PC-9 (cell line): ENCODE measurements at regions not wholly inside any gene's neighbourhood (a gene's known extent, or its start where the extent isn't known, plus 50 kb on each side); places are given as distances from the start of the nearest gene placed in this dataset.

Source experiments
- BruUV-seq: library from RNA; stranded (reverse); fragments of 400-500 nt; replicated peaks from 2 replicates; lab custom pipeline; 2021; lab: Mats Ljungman, UMichigan
- CTCF ChIA-PET: fragments of 300-600 bp; sonication (Branson Sonifier 250); formaldehyde crosslinking; loops from one replicate; lab custom pipeline; 2022; ENCODE audit warnings: antibody characterized with exemption; lab: Charles Lee
- POLR2A ChIA-PET: fragments of 300-600 bp; sonication (Branson Sonifier 250); formaldehyde crosslinking; loops from one replicate; lab custom pipeline; 2022; ENCODE audit warnings: antibody characterized with exemption; ENCODE audit not compliant: unreplicated experiment; lab: Charles Lee
- DNase-seq, 2 experiments: peaks; one replicate each; pipeline versions ENCODE4 v3.0.0 to v3.0.0-alpha.2; 2015 to 2022; ENCODE audit warnings: mixed read lengths in 1 of 2
- H2AFZ ChIP-seq: fragments of 200-600 bp; sonication (generic); 2 replicates; pipeline ENCODE4 v1.8.1; 2017; ENCODE audit warnings: antibody characterized with exemption
- H3F3A ChIP-seq: fragments of 200-600 bp; sonication (generic); 2 replicates; pipeline ENCODE4 v1.8.1; 2017; ENCODE audit warnings: antibody characterized with exemption, mild to moderate bottlenecking, low read depth; ENCODE audit not compliant: insufficient read depth
- H3K27ac ChIP-seq: fragments of 200-600 bp; sonication (generic); 2 replicates; pipeline ENCODE4 v1.6.1; 2016; ENCODE audit warnings: mixed run types
- H3K27me3 ChIP-seq: fragments of 200-600 bp; sonication (generic); 2 replicates; pipeline ENCODE4 v1.6.1; 2016; ENCODE audit warnings: low read depth, mixed run types; ENCODE audit not compliant: insufficient read depth
- H3K36me3 ChIP-seq: fragments of 200-600 bp; sonication (generic); 2 replicates; pipeline ENCODE4 v1.6.1; 2016; ENCODE audit warnings: low read depth, mixed run types
- H3K4me1 ChIP-seq: fragments of 200-600 bp; sonication (generic); replicated peaks from 2 replicates; pipeline ENCODE4 v1.6.1; 2016; ENCODE audit warnings: mixed run types; ENCODE audit not compliant: insufficient read depth
- H3K4me2 ChIP-seq: fragments of 200-600 bp; sonication (generic); 2 replicates; pipeline ENCODE4 v1.6.1; 2017; ENCODE audit warnings: mixed run types
- H3K4me3 ChIP-seq: fragments of 200-600 bp; sonication (generic); 2 replicates; pipeline ENCODE4 v1.6.1; 2016; ENCODE audit warnings: mixed run types
- H3K79me2 ChIP-seq: fragments of 200-600 bp; sonication (generic); 2 replicates; pipeline ENCODE4 v1.6.1; 2017; ENCODE audit warnings: low read depth, mixed run types
- H3K9me2 ChIP-seq: fragments of 200-600 bp; sonication (generic); 2 replicates; pipeline ENCODE4 v1.8.1; 2017; ENCODE audit warnings: mild to moderate bottlenecking; ENCODE audit not compliant: insufficient read depth
- H3K9me3 ChIP-seq: fragments of 200-600 bp; sonication (generic); 2 replicates; pipeline ENCODE4 v1.8.1; 2016; ENCODE audit warnings: low read depth; ENCODE audit not compliant: insufficient read depth
- H4K20me1 ChIP-seq: fragments of 200-600 bp; sonication (generic); 2 replicates; pipeline ENCODE4 v1.8.1; 2017; ENCODE audit not compliant: insufficient read depth
- CTCF ChIP-seq: fragments of 200-600 bp; sonication (generic); conservative IDR thresholded peaks from 2 replicates; pipeline ENCODE4 v1.6.1; 2017; ENCODE audit warnings: mixed run types, antibody characterized with exemption, mild to moderate bottlenecking, moderate library complexity
- EZH2 ChIP-seq: fragments of 200-600 bp; sonication (generic); IDR thresholded peaks from 2 replicates; pipeline ENCODE4 v1.8.0; 2017; ENCODE audit warnings: antibody characterized with exemption, low read depth
- intact Hi-C: fragments of 100-400 bp; cut with micrococcal nuclease; formaldehyde crosslinking; loops from one replicate; pipeline ENCODE4 v1.10.0; 2022; ENCODE audit not compliant: unreplicated experiment

GRCh38 chr2:83471655-83472054 lies 987.4 kb downstream of the SUCLG1 start:
- Histone ChIP-seq H3K27ac (no peak overlapping the region), H3F3A (no peaks in the 10 kb centered on the region), H3K79me2 (no peaks in the 10 kb centered on the region), H3K4me3 (no peak overlapping the region), H3K4me2 (no peak overlapping the region), H3K27me3 (no peaks in the 10 kb centered on the region), H3K9me3 (no peaks in the 10 kb centered on the region), H2AFZ (no peak overlapping the region), H3K4me1 (no peaks in the 10 kb centered on the region), H3K36me3 (no peaks in the 10 kb centered on the region), H3K9me2 (no peaks in the 10 kb centered on the region), H4K20me1 (no peaks in the 10 kb centered on the region)
- TF ChIP-seq CTCF: no peak
- no peak for TF ChIP-seq EZH2
- no peak for DNase-seq
- POLR2A ChIA-PET: no interaction called here
- intact Hi-C loops: no loop called here
- CTCF ChIA-PET: no interaction called here
- no TSS peak for BruUV-seq

- no peak for TF ChIP-seq CTCF
- TF ChIP-seq EZH2: no peak
- H3K4me2 ChIP-seq: no peak overlapping the region
- H3K27ac ChIP-seq: no peak overlapping the region
- ChIA-PET CTCF (no interaction called here), POLR2A (no interaction called here)
- intact Hi-C loops: no loop called here
- no peaks in the 10 kb centered on the region for H4K20me1 ChIP-seq
- no peak overlapping the region for H3K4me3 ChIP-seq
- no peaks in the 10 kb centered on the region for H3K4me1 ChIP-seq
- DNase-seq: no peak
- no TSS peak for BruUV-seq
- no peaks in the 10 kb centered on the region for H3F3A ChIP-seq
- no peaks in the 10 kb centered on the region for H3K79me2 ChIP-seq
- no peaks in the 10 kb centered on the region for H3K27me3 ChIP-seq
- H2AFZ ChIP-seq: no peak overlapping the region
- no peaks in the 10 kb centered on the region for H3K9me3 ChIP-seq
- no peaks in the 10 kb centered on the region for H3K36me3 ChIP-seq
- H3K9me2 ChIP-seq: no peaks in the 10 kb centered on the region
Observed at GRCh38 chr2:83470928-83471327, 988.2 kb downstream of the SUCLG1 start.

- POLR2A ChIA-PET: no interaction called here
- CTCF ChIA-PET: no interaction called here
- Histone ChIP-seq H2AFZ (no peak overlapping the region), H3K9me3 (no peaks in the 10 kb centered on the region), H3K27me3 (no peaks in the 10 kb centered on the region), H3K79me2 (no peaks in the 10 kb centered on the region), H3K4me2 (no peak overlapping the region), H3K36me3 (no peaks in the 10 kb centered on the region), H3F3A (no peaks in the 10 kb centered on the region), H3K4me3 (no peak overlapping the region), H3K4me1 (no peaks in the 10 kb centered on the region), H3K9me2 (no peaks in the 10 kb centered on the region), H4K20me1 (no peaks in the 10 kb centered on the region), H3K27ac (no peak overlapping the region)
- TF ChIP-seq EZH2 (no peak), CTCF (no peak)
- no TSS peak for BruUV-seq
- DNase-seq: no peak
- intact Hi-C loops: no loop called here
Observed at GRCh38 chr2:83464444-83464843, 994.6 kb downstream of the SUCLG1 start.
